Vagina (tissue), 2 donors: ENCODE measurements at regions not wholly inside any gene's neighbourhood (a gene's known extent, or its start where the extent isn't known, plus 50 kb on each side); places are given as distances from the start of the nearest gene placed in this dataset.

Experiments used
- CTCF ChIP-seq, 3 experiments: fragments of 450-650 bp in 2 of 3; fragments of 200-600 bp in 1 of 3; sonication (generic) in 1 of 3; IDR thresholded peaks; one replicate each; pipeline ENCODE4 v1.5.1; 2017 to 2019; ENCODE audit warnings: antibody characterized with exemption in 3 of 3, mild to moderate bottlenecking in 2 of 3, moderate library complexity in 2 of 3
- POLR2A ChIP-seq, 2 donors: fragments of 450-650 bp; IDR thresholded peaks; one replicate each; pipeline ENCODE4 v1.6.1; 2017; ENCODE audit warnings: antibody characterized with exemption in 2 of 2, mild to moderate bottlenecking in 2 of 2, moderate library complexity in 2 of 2
- POLR2AphosphoS5 ChIP-seq, 2 donors: sonication (generic); formaldehyde crosslinking; IDR thresholded peaks; one replicate each; pipeline ENCODE4 v1.9.0; 2017; ENCODE audit warnings: antibody characterized with exemption in 2 of 2, mild to moderate bottlenecking in 2 of 2, low read depth in 1 of 2; ENCODE audit not compliant: insufficient read depth in 1 of 2

GRCh38 chr17:13759518-13760335 lies 158.0 kb upstream of the HS3ST3A1 start:
- no peak for TF ChIP-seq CTCF (IDR thresholded peaks at IDR 0.05)
- TF ChIP-seq POLR2A (IDR thresholded peaks at IDR 0.05), result no peak
- TF ChIP-seq POLR2AphosphoS5 (IDR thresholded peaks at IDR 0.05; ENCODE audit: insufficient read depth in 1 of 2, low read depth in 1 of 2), result no peak
